Loucy (cell line): ENCODE measurements at regions not wholly inside any gene's neighbourhood (a gene's known extent, or its start where the extent isn't known, plus 50 kb on each side); places are given as distances from the start of the nearest gene placed in this dataset.

ENCODE experiments used
- H2AFZ ChIP-seq: fragments of 200-600 bp; sonication (generic); 2 replicates; pipeline ENCODE4 v1.6.0; 2016; ENCODE audit warnings: antibody characterized with exemption, mild to moderate bottlenecking, low read length, moderate library complexity
- H3F3A ChIP-seq: fragments of 200-600 bp; 2 replicates; pipeline ENCODE4 v1.6.0; 2016; ENCODE audit warnings: antibody characterized with exemption, low read depth, mild to moderate bottlenecking
- H3K27me3 ChIP-seq: fragments of 200-600 bp; sonication (generic); 2 replicates; pipeline ENCODE4 v1.6.1; 2014; ENCODE audit warnings: low read length, mild to moderate bottlenecking; ENCODE audit not compliant: insufficient read depth, poor library complexity, severe bottlenecking
- H3K36me3 ChIP-seq: fragments of 200-600 bp; sonication (generic); 2 replicates; pipeline ENCODE4 v1.6.1; 2016; ENCODE audit warnings: low read length; ENCODE audit not compliant: insufficient read depth
- H3K4me1 ChIP-seq: fragments of 200-600 bp; sonication (generic); 2 replicates; pipeline ENCODE4 v1.5.1; 2014; ENCODE audit warnings: low read length, mild to moderate bottlenecking; ENCODE audit not compliant: insufficient read depth, poor library complexity, severe bottlenecking
- H3K4me2 ChIP-seq: fragments of 200-600 bp; sonication (generic); 2 replicates; pipeline ENCODE4 v1.6.0; 2014; ENCODE audit warnings: antibody characterized with exemption, low read length, low read depth, mild to moderate bottlenecking; ENCODE audit not compliant: poor library complexity, severe bottlenecking
- H3K4me3 ChIP-seq: fragments of 200-600 bp; sonication (generic); 2 replicates; pipeline ENCODE4 v1.5.1; 2014; ENCODE audit warnings: low read length, mild to moderate bottlenecking, mixed read lengths; ENCODE audit not compliant: poor library complexity, severe bottlenecking
- H3K79me2 ChIP-seq: fragments of 200-600 bp; sonication (generic); 2 replicates; pipeline ENCODE4 v1.6.1; 2014; ENCODE audit warnings: low read length; ENCODE audit not compliant: insufficient read depth
- H3K9ac ChIP-seq: fragments of 200-600 bp; sonication (generic); 2 replicates; pipeline ENCODE4 v1.6.0; 2014; ENCODE audit warnings: mild to moderate bottlenecking, low read depth, low read length, moderate library complexity; ENCODE audit not compliant: poor library complexity, severe bottlenecking
- H3K9me2 ChIP-seq: fragments of 200-600 bp; sonication (generic); replicated peaks from 2 replicates; pipeline ENCODE4 v1.6.1; 2016; ENCODE audit warnings: low read depth, low read length, mixed read lengths
- H3K9me3 ChIP-seq: fragments of 200-600 bp; sonication (generic); 2 replicates; pipeline ENCODE4 v1.6.1; 2014; ENCODE audit warnings: mild to moderate bottlenecking, antibody characterized with exemption, low read length, low read depth; ENCODE audit not compliant: insufficient read depth
- H4K20me1 ChIP-seq: fragments of 200-600 bp; sonication (generic); 2 replicates; pipeline ENCODE4 v1.6.0; 2014; ENCODE audit warnings: antibody characterized with exemption, low read length, mild to moderate bottlenecking; ENCODE audit not compliant: insufficient read depth, poor library complexity, severe bottlenecking
- EZH2phosphoT487 ChIP-seq: fragments of 200-600 bp; IDR thresholded peaks from 2 replicates; pipeline ENCODE4 v1.6.1; 2018; ENCODE audit warnings: antibody characterized with exemption, mild to moderate bottlenecking, moderate library complexity, borderline replicate concordance
- TF ChIP-seq, protein P1 (sequence below): fragments of 200-600 bp; sonication (generic); conservative IDR thresholded peaks from 2 replicates; pipeline ENCODE4 v1.5.1; 2014; ENCODE audit warnings: mild to moderate bottlenecking, antibody characterized with exemption, low read length

DNA sequence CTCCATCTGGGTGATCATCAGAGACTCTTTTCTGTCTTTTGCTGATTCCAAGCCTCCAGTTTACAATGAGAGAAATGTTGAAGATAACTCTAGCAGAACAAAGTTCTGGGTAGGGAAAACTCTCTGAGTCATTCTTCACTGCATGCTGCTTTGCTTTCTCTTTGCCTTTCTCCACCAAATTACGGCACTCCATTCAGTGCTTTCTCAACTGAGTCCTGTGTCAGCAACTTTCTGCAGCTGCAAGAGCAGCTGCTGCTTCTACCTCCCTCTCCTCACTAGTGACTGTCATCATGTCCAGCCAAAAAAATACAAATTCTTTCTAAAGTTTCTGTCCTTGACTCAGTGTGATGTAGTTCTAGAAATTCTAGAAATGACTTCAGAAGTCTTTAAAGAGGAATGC lies 953.8 kb downstream of the IGSF11 start:
- no peaks in the 10 kb centered on the region for H3K9me2 ChIP-seq
- no peaks in the 10 kb centered on the region for H3K4me1 ChIP-seq
- no peaks in the 10 kb centered on the region for H3K27me3 ChIP-seq
- no peaks in the 10 kb centered on the region for H4K20me1 ChIP-seq
- H3K9me3 ChIP-seq = no peaks in the 10 kb centered on the region
- H3F3A ChIP-seq = no peaks in the 10 kb centered on the region
- no peaks in the 10 kb centered on the region for H3K79me2 ChIP-seq
- TF ChIP-seq, protein P1, sequence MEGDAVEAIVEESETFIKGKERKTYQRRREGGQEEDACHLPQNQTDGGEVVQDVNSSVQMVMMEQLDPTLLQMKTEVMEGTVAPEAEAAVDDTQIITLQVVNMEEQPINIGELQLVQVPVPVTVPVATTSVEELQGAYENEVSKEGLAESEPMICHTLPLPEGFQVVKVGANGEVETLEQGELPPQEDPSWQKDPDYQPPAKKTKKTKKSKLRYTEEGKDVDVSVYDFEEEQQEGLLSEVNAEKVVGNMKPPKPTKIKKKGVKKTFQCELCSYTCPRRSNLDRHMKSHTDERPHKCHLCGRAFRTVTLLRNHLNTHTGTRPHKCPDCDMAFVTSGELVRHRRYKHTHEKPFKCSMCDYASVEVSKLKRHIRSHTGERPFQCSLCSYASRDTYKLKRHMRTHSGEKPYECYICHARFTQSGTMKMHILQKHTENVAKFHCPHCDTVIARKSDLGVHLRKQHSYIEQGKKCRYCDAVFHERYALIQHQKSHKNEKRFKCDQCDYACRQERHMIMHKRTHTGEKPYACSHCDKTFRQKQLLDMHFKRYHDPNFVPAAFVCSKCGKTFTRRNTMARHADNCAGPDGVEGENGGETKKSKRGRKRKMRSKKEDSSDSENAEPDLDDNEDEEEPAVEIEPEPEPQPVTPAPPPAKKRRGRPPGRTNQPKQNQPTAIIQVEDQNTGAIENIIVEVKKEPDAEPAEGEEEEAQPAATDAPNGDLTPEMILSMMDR = no peak
- TF ChIP-seq EZH2phosphoT487 = no peak
- no peak overlapping the region for H3K4me3 ChIP-seq
- H3K9ac ChIP-seq = no peak overlapping the region
- H3K4me2 ChIP-seq = no peak overlapping the region
- no peak overlapping the region for H2AFZ ChIP-seq
- H3K36me3 ChIP-seq = no peaks in the 10 kb centered on the region

DNA sequence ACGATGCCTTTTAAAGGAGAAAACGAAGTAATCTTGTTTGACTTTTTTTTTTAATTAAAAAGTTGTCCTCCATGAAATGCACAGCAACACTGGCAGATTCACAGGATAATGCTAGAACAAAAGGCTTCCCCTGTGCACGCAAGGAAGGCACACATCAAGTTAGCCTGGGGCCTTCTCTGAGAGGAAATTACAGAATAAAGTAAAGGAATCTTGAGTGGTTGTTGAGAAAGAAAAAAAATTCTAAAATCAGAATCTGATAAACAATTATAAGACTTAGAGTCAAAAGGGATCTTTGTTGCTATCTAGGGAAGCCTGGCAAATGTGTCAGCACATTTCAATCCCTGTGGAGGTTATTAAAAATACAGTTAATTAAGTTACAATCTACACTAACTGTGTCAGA lies 946.0 kb downstream of the IGSF11 start:
- Histone ChIP-seq H3F3A (no peaks in the 10 kb centered on the region), H3K36me3 (no peaks in the 10 kb centered on the region)

DNA sequence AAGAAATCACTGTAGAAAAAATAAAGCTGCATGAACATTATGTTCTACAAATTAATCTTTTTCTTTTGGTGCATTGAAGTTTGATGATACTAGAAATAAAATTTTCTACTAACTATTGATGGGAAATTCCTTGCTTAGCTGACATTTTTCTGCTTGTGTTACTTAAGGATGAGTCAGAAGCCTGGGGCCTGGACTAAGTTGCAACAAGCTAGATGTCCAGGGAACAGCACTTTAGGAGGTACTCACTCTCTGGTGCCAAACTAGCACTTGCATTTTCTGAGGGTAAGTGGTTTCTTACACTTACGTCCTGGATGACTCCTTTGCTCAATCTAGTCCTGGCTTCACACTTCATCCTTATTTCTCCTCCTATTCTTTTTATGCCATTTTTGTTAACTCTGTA lies 945.1 kb downstream of the IGSF11 start:
- H3K4me3 ChIP-seq = no peak overlapping the region
- no peaks in the 10 kb centered on the region for H3K9me2 ChIP-seq
- H3K9me3 ChIP-seq = no peaks in the 10 kb centered on the region; the same call in 1 of the 2 replicates
- H3K36me3 ChIP-seq = no peaks in the 10 kb centered on the region
- H3K79me2 ChIP-seq = no peaks in the 10 kb centered on the region
- no peak overlapping the region for H3K4me2 ChIP-seq
- no peaks in the 10 kb centered on the region for H4K20me1 ChIP-seq
- H3F3A ChIP-seq = no peaks in the 10 kb centered on the region
- H2AFZ ChIP-seq = no peak overlapping the region
- no peak overlapping the region for H3K9ac ChIP-seq
- TF ChIP-seq EZH2phosphoT487 = no peak
- TF ChIP-seq, protein P1 = no peak
- H3K4me1 ChIP-seq = no peaks in the 10 kb centered on the region
- no peaks in the 10 kb centered on the region for H3K27me3 ChIP-seq

More for the DNA sequence above, 946.0 kb downstream of the IGSF11 start:
- Histone ChIP-seq H2AFZ (no peak overlapping the region), H3K79me2 (no peaks in the 10 kb centered on the region), H4K20me1 (no peaks in the 10 kb centered on the region), H3K9me3 (no peaks in the 10 kb centered on the region; the same call in 1 of the 2 replicates), H3K27me3 (no peaks in the 10 kb centered on the region), H3K9ac (no peak overlapping the region), H3K4me1 (no peaks in the 10 kb centered on the region), H3K9me2 (no peaks in the 10 kb centered on the region), H3K4me2 (no peak overlapping the region), H3K4me3 (no peak overlapping the region)
- TF ChIP-seq, protein P1 = no peak
- TF ChIP-seq EZH2phosphoT487 = no peak
